ENCODE measurements at regions not wholly inside any gene's neighbourhood (a gene's known extent, or its start where the extent isn't known, plus 50 kb on each side); places are given as distances from the start of the nearest gene placed in this dataset.

GRCh38 chr16:79973320-79973719, 372.8 kb upstream of the MAF start:
- no peak for TF ChIP-seq CTCF (IDR thresholded peaks at IDR 0.05)
- no peak for TF ChIP-seq POLR2A (IDR thresholded peaks at IDR 0.05)
